HCT116 (cell line): ENCODE measurements at regions not wholly inside any gene's neighbourhood (a gene's known extent, or its start where the extent isn't known, plus 50 kb on each side); places are given as distances from the start of the nearest gene placed in this dataset.

Experiments used
- ATAC-seq: fragments of 200-7000 bp; cut with Tn5 transposase; 2 replicates; pipeline ENCODE4 v1.9.1; 2020; ENCODE audit warnings: mild to moderate bottlenecking, moderate library complexity
- BruUV-seq: library from RNA; stranded (reverse); fragments of 400-500 nt; replicated peaks from 2 replicates; lab custom pipeline; 2021; lab: Mats Ljungman, UMichigan
- CTCF ChIA-PET: fragments of 300-600 bp; sonication (Branson Sonifier 250); formaldehyde crosslinking; loops from one replicate; lab custom pipeline; 2021; ENCODE audit warnings: antibody characterized with exemption; lab: Charles Lee
- POLR2A ChIA-PET: fragments of 300-600, 350-600 bp; sonication (Branson Sonifier 250); formaldehyde crosslinking; loops from one replicate; lab custom pipeline; 2021; ENCODE audit warnings: antibody characterized with exemption; lab: Charles Lee
- RAD21 ChIA-PET, 2 experiments: fragments of 300-600 bp; sonication (Branson Sonifier 250); formaldehyde crosslinking; loops; one replicate each; lab custom pipeline; 2023; ENCODE audit warnings: low total read pairs in 2 of 2; ENCODE audit not compliant: uncharacterized antibody in 2 of 2, unreplicated experiment in 2 of 2, low non-redundant PET in 1 of 2; lab: Charles Lee
- DNase-seq: peaks from one replicate; pipeline ENCODE4 v3.0.0-alpha.2; 2010; ENCODE audit warnings: low read depth, low spot score
- H2AFZ ChIP-seq: fragments of 200-600 bp; shearing (Covaris generic), sonication (generic); 2 replicates; pipeline ENCODE4 v1.6.1; 2017; ENCODE audit warnings: low read depth, mixed run types, mixed read lengths, antibody characterized with exemption, low read length; ENCODE audit not compliant: poor library complexity, severe bottlenecking
- H3K27ac ChIP-seq: 2 replicates; pipeline ENCODE4 v1.5.1; 2012; ENCODE audit warnings: low read depth, low read length
- H3K27me3 ChIP-seq: fragments of 200-600 bp; sonication (generic); 2 replicates; pipeline ENCODE4 v1.6.1; 2016; ENCODE audit warnings: mixed run types, low read length, mixed read lengths; ENCODE audit not compliant: insufficient read depth
- H3K36me3 ChIP-seq, 2 experiments: fragments of 200-500 bp in 1 of 2; fragments of 200-600 bp in 1 of 2; sonication (Bioruptor generic) in 1 of 2; sonication (generic) in 1 of 2; 2 replicates each; pipeline versions ENCODE4 v1.5.1 to v1.6.1; 2014 to 2016; ENCODE audit warnings: low read length in 2 of 2, inconsistent platforms in 1 of 2, mixed read lengths in 1 of 2, mixed run types in 1 of 2; ENCODE audit not compliant: insufficient read depth in 2 of 2, control insufficient read depth in 1 of 2
- H3K4me1 ChIP-seq, 2 experiments: fragments of 200-600 bp in 1 of 2; sonication (generic) in 1 of 2; 2 replicates each; pipeline versions ENCODE4 v1.5.1 to v1.6.1; 2012 to 2017; ENCODE audit warnings: low read length in 2 of 2, inconsistent platforms in 1 of 2, mild to moderate bottlenecking in 1 of 2, mixed read lengths in 1 of 2, mixed run types in 1 of 2, moderate library complexity in 1 of 2; ENCODE audit not compliant: insufficient read depth in 2 of 2, control insufficient read depth in 1 of 2
- H3K4me2 ChIP-seq: fragments of 200-600 bp; sonication (generic); 2 replicates; pipeline ENCODE4 v1.6.1; 2017; ENCODE audit warnings: mixed run types, low read length, mixed read lengths
- H3K4me3 ChIP-seq, 2 experiments: fragments of 200-600 bp in 1 of 2; sonication (generic) in 1 of 2; replicated peaks in 1 of 2; 2 replicates each; pipeline ENCODE4 v1.5.1; 2011 to 2016; ENCODE audit warnings: low read length in 2 of 2, control low read depth in 1 of 2, low read depth in 1 of 2, mild to moderate bottlenecking in 1 of 2, mixed read lengths in 1 of 2, mixed run types in 1 of 2
- H3K79me2 ChIP-seq: fragments of 200-600 bp; sonication (generic); 2 replicates; pipeline ENCODE4 v1.6.1; 2017; ENCODE audit warnings: mild to moderate bottlenecking, mixed run types, low read length, moderate library complexity, mixed read lengths; ENCODE audit not compliant: insufficient read depth
- H3K9ac ChIP-seq: fragments of 200-600 bp; sonication (generic); 2 replicates; pipeline ENCODE4 v1.6.1; 2016; ENCODE audit warnings: low read length, mixed read lengths
- H3K9me2 ChIP-seq: fragments of 200-600 bp; sonication (generic), shearing (Covaris generic); 2 replicates; pipeline ENCODE4 v1.6.1; 2017; ENCODE audit warnings: mixed run types, mild to moderate bottlenecking, moderate library complexity; ENCODE audit not compliant: insufficient read depth
- H3K9me3 ChIP-seq, 2 experiments: fragments of 200-500 bp in 1 of 2; fragments of 200-600 bp in 1 of 2; sonication (Bioruptor generic) in 1 of 2; sonication (generic) in 1 of 2; 2 replicates each; pipeline ENCODE4 v1.6.1; 2014 to 2017; ENCODE audit warnings: low read length in 2 of 2, mixed read lengths in 2 of 2, inconsistent platforms in 1 of 2, low read depth in 1 of 2, mild to moderate bottlenecking in 1 of 2, mixed run types in 1 of 2, moderate library complexity in 1 of 2; ENCODE audit not compliant: control insufficient read depth in 1 of 2, insufficient read depth in 1 of 2
- H4K20me1 ChIP-seq: fragments of 200-600 bp; sonication (generic), shearing (Covaris generic); 2 replicates; pipeline ENCODE4 v1.6.1; 2017; ENCODE audit warnings: mixed run types, mild to moderate bottlenecking, moderate library complexity; ENCODE audit not compliant: insufficient read depth
- CEBPB ChIP-seq: IDR thresholded peaks from 2 replicates; pipeline ENCODE4 v1.6.1; 2012; ENCODE audit warnings: low read depth
- ELF1 ChIP-seq: IDR thresholded peaks from 2 replicates; pipeline ENCODE4 v1.6.1; 2012; ENCODE audit warnings: low read depth, borderline replicate concordance
- EZH2 ChIP-seq: fragments of 200-600 bp; sonication (generic); IDR thresholded peaks from 2 replicates; pipeline ENCODE4 v1.6.1; 2017; ENCODE audit warnings: antibody characterized with exemption, mixed run types
- FOSL1 ChIP-seq: IDR thresholded peaks from 2 replicates; pipeline ENCODE4 v1.6.1; 2012; ENCODE audit warnings: low read depth
- JUND ChIP-seq: IDR thresholded peaks from 2 replicates; pipeline ENCODE4 v1.6.1; 2012
- POLR2AphosphoS5 ChIP-seq: IDR thresholded peaks from 2 replicates; pipeline ENCODE4 v1.6.1; 2011; ENCODE audit warnings: mild to moderate bottlenecking, low read depth, low read length, moderate library complexity
- RAD21 ChIP-seq: IDR thresholded peaks from 2 replicates; pipeline ENCODE4 v1.6.1; 2012; ENCODE audit warnings: low read depth, mild to moderate bottlenecking
- SIN3A ChIP-seq: IDR thresholded peaks from 2 replicates; pipeline ENCODE4 v1.6.1; 2012; ENCODE audit warnings: low read depth
- SP1 ChIP-seq: IDR thresholded peaks from 2 replicates; pipeline ENCODE4 v1.6.1; 2012; ENCODE audit warnings: low read depth
- SRF ChIP-seq: IDR thresholded peaks from 2 replicates; pipeline ENCODE4 v1.6.1; 2012; ENCODE audit warnings: low read depth
- TCF7L2 ChIP-seq: IDR thresholded peaks from 2 replicates; pipeline ENCODE4 v1.7.0; 2011; ENCODE audit warnings: borderline replicate concordance, inconsistent platforms; ENCODE audit not compliant: insufficient read depth, insufficient read length; ENCODE audit errors: extremely low read depth
- YY1 ChIP-seq: IDR thresholded peaks from 2 replicates; pipeline ENCODE4 v1.6.1; 2011; ENCODE audit warnings: low read length, low read depth, moderate library complexity, mild to moderate bottlenecking; ENCODE audit not compliant: insufficient replicate concordance; ENCODE audit errors: extremely low read depth
- ZFX ChIP-seq: fragments of 450-650 bp; IDR thresholded peaks from 2 replicates; pipeline ENCODE4 v1.6.1; 2017
- intact Hi-C: fragments of 100-400 bp; cut with micrococcal nuclease; formaldehyde crosslinking; loops from 2 replicates; pipeline ENCODE4 v1.10.0; 2022
- TF ChIP-seq, protein P1 (sequence below), 3 experiments: fragments of 200-600 bp in 1 of 3; sonication (generic) in 1 of 3; IDR thresholded peaks in 2 of 3; conservative IDR thresholded peaks in 1 of 3; 2 replicates each; pipeline ENCODE4 v1.5.1; 2012 to 2017; ENCODE audit warnings: low read depth in 2 of 3, low read length in 2 of 3, antibody characterized with exemption in 1 of 3, borderline replicate concordance in 1 of 3, control low read depth in 1 of 3, mild to moderate bottlenecking in 1 of 3, mixed read lengths in 1 of 3, mixed run types in 1 of 3, moderate library complexity in 1 of 3; ENCODE audit not compliant: insufficient read depth in 1 of 3
- TF ChIP-seq, protein P2 (sequence below): IDR thresholded peaks from 2 replicates; pipeline ENCODE4 v1.6.1; 2012
- TF ChIP-seq, protein P3 (sequence below): IDR thresholded peaks from 2 replicates; pipeline ENCODE4 v1.6.1; 2011; ENCODE audit warnings: mild to moderate bottlenecking, low read length, moderate library complexity; ENCODE audit not compliant: insufficient replicate concordance; ENCODE audit errors: extremely low read depth

DNA sequence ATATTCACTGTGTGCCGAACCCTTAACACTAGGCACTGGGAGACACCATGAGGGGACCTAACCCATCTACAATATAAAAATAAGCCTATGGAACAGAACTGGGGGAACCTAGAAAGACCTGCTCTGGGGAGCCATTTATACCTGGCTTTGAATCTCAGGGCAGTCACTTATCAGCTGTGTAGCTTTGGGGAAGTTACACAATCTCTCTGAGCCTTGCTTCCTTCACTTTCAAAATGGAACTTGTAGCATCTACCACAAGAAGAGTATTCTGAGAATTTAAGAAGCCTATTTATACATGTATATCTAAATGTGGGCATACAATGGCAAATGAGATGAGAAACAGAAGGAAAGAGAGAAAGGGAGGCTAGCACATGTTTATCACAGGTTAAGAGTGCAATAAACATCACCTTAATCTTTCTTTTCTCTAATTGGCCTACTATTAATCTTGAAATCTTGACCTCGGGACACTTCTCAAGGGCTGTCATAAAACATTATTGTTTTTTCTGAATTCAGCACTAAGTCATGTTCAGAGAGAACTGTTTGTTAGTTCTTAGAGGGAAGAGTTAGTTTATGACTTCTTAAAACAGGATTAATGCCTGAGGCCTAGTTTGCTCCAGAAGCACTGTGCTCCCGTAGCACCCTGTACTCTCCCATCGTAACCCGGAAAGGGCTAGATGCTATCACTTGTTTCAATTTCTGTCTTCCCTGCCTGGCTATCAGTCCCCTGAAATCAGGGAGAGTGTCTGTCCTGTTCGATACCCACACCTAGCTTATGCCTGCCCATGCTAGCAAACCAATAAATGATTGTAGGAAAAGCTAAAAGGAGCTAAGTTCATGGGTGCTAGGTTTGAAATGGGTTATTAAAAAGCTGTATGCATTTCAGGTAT lies 606.4 kb upstream of the CLINT1 start (continued):
- TF ChIP-seq, protein P1, sequence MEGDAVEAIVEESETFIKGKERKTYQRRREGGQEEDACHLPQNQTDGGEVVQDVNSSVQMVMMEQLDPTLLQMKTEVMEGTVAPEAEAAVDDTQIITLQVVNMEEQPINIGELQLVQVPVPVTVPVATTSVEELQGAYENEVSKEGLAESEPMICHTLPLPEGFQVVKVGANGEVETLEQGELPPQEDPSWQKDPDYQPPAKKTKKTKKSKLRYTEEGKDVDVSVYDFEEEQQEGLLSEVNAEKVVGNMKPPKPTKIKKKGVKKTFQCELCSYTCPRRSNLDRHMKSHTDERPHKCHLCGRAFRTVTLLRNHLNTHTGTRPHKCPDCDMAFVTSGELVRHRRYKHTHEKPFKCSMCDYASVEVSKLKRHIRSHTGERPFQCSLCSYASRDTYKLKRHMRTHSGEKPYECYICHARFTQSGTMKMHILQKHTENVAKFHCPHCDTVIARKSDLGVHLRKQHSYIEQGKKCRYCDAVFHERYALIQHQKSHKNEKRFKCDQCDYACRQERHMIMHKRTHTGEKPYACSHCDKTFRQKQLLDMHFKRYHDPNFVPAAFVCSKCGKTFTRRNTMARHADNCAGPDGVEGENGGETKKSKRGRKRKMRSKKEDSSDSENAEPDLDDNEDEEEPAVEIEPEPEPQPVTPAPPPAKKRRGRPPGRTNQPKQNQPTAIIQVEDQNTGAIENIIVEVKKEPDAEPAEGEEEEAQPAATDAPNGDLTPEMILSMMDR (IDR thresholded peaks at IDR 0.05 in 2 of 3, conservative IDR thresholded peaks at IDR 0.05 in 1 of 3; ENCODE audit: borderline replicate concordance in 1 of 3, insufficient read depth in 1 of 3, low read depth in 2 of 3, low read length in 2 of 3), result no peak
- TF ChIP-seq TCF7L2 (no peak), ZFX (no peak)
- TF ChIP-seq, protein P2, sequence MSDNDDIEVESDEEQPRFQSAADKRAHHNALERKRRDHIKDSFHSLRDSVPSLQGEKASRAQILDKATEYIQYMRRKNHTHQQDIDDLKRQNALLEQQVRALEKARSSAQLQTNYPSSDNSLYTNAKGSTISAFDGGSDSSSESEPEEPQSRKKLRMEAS, result no peak

DNA sequence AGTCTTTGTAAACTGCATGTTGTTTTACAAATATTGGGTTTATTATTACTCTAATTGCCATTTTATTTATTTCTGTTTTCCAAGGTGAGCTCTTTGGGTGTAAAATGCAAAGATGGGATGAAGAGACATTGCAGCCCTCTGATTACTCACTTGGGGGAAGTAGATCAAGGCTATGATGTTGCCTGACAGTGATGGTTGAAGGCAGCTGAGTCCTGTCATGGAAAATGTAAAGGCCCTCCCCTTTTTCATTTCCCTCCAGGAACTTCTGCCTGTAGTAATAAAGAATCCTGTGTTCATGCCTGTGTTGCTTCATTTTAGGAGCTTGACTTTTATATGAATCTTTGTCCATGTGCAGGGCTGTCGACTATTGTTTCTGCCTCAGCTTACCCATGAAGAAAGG lies 605.4 kb upstream of the CLINT1 start:
- DNase-seq (no peak), ATAC-seq (no peak)
- H3K4me3 ChIP-seq, result no peak overlapping the region
- CTCF ChIA-PET, result no interaction called here
- RAD21 ChIA-PET, result no interaction called here
- H4K20me1 ChIP-seq, result no peaks in the 10 kb centered on the region
- TF ChIP-seq, protein P1 (IDR thresholded peaks at IDR 0.05 in 2 of 3, conservative IDR thresholded peaks at IDR 0.05 in 1 of 3; ENCODE audit: borderline replicate concordance in 1 of 3, insufficient read depth in 1 of 3, low read depth in 2 of 3, low read length in 2 of 3), result no peak
- no peak for TF ChIP-seq JUND
- no peak for TF ChIP-seq SIN3A
- TF ChIP-seq, protein P2, result no peak
- TF ChIP-seq FOSL1, result no peak
- TF ChIP-seq, protein P3, sequence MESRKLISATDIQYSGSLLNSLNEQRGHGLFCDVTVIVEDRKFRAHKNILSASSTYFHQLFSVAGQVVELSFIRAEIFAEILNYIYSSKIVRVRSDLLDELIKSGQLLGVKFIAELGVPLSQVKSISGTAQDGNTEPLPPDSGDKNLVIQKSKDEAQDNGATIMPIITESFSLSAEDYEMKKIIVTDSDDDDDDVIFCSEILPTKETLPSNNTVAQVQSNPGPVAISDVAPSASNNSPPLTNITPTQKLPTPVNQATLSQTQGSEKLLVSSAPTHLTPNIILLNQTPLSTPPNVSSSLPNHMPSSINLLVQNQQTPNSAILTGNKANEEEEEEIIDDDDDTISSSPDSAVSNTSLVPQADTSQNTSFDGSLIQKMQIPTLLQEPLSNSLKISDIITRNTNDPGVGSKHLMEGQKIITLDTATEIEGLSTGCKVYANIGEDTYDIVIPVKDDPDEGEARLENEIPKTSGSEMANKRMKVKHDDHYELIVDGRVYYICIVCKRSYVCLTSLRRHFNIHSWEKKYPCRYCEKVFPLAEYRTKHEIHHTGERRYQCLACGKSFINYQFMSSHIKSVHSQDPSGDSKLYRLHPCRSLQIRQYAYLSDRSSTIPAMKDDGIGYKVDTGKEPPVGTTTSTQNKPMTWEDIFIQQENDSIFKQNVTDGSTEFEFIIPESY, result no peak
- no peak for TF ChIP-seq RAD21
- TF ChIP-seq SP1, result no peak
- TF ChIP-seq EZH2, result no peak
- no peak for TF ChIP-seq ELF1
- TF ChIP-seq SRF, result no peak
- TF ChIP-seq TCF7L2, result no peak
- no peak for TF ChIP-seq POLR2AphosphoS5
- no peak for TF ChIP-seq CEBPB
- TF ChIP-seq YY1, result no peak
- H3K79me2 ChIP-seq, result no peaks in the 10 kb centered on the region
- H3K9me2 ChIP-seq, result no peaks in the 10 kb centered on the region
- H3K27me3 ChIP-seq, result no peaks in the 10 kb centered on the region
- no peak overlapping the region for H3K9ac ChIP-seq
- no peaks in the 10 kb centered on the region for H3K4me1 ChIP-seq
- H3K27ac ChIP-seq, result no peak overlapping the region
- H3K9me3 ChIP-seq, result no peaks in the 10 kb centered on the region
- H2AFZ ChIP-seq, result no peak overlapping the region
- BruUV-seq, result no TSS peak
- POLR2A ChIA-PET, result no interaction called here
- H3K4me2 ChIP-seq, result no peak overlapping the region
- intact Hi-C loops, result no loop called here
- no peaks in the 10 kb centered on the region for H3K36me3 ChIP-seq
